ENCODE measurements at regions not wholly inside any gene's neighbourhood (a gene's known extent, or its start where the extent isn't known, plus 50 kb on each side); places are given as distances from the start of the nearest gene placed in this dataset.

DNA sequence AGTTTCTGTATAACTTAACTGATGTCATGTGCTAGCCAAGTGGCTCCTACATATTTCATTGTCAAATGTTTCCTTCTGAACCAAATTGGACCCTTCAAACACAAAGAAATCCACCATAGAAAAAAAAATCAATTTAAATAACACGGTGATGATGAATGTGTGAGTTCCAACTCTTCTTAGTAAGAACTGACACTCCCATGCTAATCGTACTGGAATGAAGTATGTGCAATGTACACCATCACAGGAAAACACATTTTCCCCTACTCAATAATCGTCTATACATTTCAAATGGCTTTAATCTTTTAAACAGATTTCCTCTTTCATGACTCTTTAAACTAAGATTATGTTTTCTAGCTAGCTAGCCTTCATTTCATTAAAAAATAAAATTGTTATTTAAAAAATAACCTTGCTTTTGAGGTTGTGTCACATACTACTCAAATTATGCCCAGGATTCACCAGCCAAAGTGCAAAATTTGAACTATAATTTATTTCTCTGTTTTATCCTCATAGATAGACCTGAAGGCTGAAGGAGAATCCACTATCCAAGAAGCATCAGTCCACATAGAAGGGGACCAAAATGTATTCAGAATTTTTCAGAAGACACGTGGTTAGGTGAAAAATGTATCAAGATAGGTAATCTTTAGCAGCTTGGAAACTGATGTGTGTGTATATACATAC is 131.0 kb upstream of the ITGA1 start:
- Histone ChIP-seq H2AFZ (ENCODE audit: low read length) (0 out of 2 replicates have a peak overlapping the region, but pooled peaks have one; percentile 95), H3K23me2 (ENCODE audit: low read depth, low read length) (no peaks in the 10 kb centered on the region), H4K5ac (ENCODE audit: insufficient read length, low read depth, low read length) (no peak overlapping the region), H3K18ac (ENCODE audit: extremely low read depth, low read length) (no peak overlapping the region), H2BK12ac (ENCODE audit: low read depth, low read length) (no peak overlapping the region), H4K20me1 (replicated peaks in 1 of 2; ENCODE audit: control insufficient read depth in 1 of 2, insufficient read depth in 2 of 2, low read length in 2 of 2) (no peaks in the 10 kb centered on the region), H2BK120ac (replicated peaks; ENCODE audit: low read depth, low read length) (no peak overlapping the region), H2BK5ac (ENCODE audit: low read depth, low read length) (no peak overlapping the region), H3K14ac (ENCODE audit: insufficient read length) (no peak overlapping the region), H2BK20ac (ENCODE audit: low read length) (no peak overlapping the region), H3K9ac (replicated peaks in 1 of 4; ENCODE audit: extremely low read depth in 1 of 4, low read depth in 3 of 4, low read length in 3 of 4) (no peak overlapping the region), H3K23ac (ENCODE audit: insufficient read length) (no peak overlapping the region), H3K4me1 (replicated peaks in 1 of 4; ENCODE audit: control insufficient read depth in 3 of 4, insufficient read depth in 4 of 4, low read length in 3 of 4) (no peaks in the 10 kb centered on the region), H2BK15ac (ENCODE audit: low read length) (no peak overlapping the region), H3K4ac (replicated peaks; ENCODE audit: insufficient read length, low read depth, low read length) (no peak overlapping the region), H3K79me1 (ENCODE audit: low read depth, low read length) (no peaks in the 10 kb centered on the region), H3K4me2 (ENCODE audit: insufficient read depth in 1 of 2, low read depth in 2 of 2, low read length in 2 of 2) (0 out of 4 replicates have a peak overlapping the region, but pooled peaks of 1 of the 2 experiments have one; percentile 16), H3K4me3 (ENCODE audit: extremely low read depth in 1 of 4, insufficient read depth in 2 of 4, low read depth in 3 of 4, low read length in 4 of 4) (no peak overlapping the region), H3K27ac (ENCODE audit: low read depth, low read length) (no peak overlapping the region), H3K27me3 (replicated peaks in 1 of 4; ENCODE audit: control insufficient read depth in 3 of 4, extremely low read depth in 1 of 4, insufficient read depth in 3 of 4, low read length in 3 of 4) (no peaks in the 10 kb centered on the region), H4K91ac (replicated peaks; ENCODE audit: insufficient read length, low read length) (no peak overlapping the region), H3K36me3 (ENCODE audit: control insufficient read depth in 2 of 4, insufficient read depth in 4 of 4, low read length in 3 of 4) (no peaks in the 10 kb centered on the region), H3K79me2 (ENCODE audit: control insufficient read depth in 1 of 2, insufficient read depth in 2 of 2, low read length in 2 of 2) (no peaks in the 10 kb centered on the region), H4K8ac (ENCODE audit: extremely low read depth, insufficient read depth, low read length) (no peak overlapping the region), H3K56ac (replicated peaks; ENCODE audit: insufficient read length, low read depth, low read length) (no peak overlapping the region), H2AK5ac (ENCODE audit: low read depth, low read length) (no peak overlapping the region), H3K9me3 (ENCODE audit: insufficient read depth in 2 of 2, low read depth in 1 of 2, low read length in 1 of 2) (no peaks in the 10 kb centered on the region)
- no peak for FAIRE-seq
- no peak for DNase-seq (ENCODE audit: low read depth in 1 of 2, low spot score in 2 of 2)
- ChIA-PET CTCF (ENCODE audit: partially characterized antibody) (interaction anchor here (0.6 to 1.5 kb wide), 4 partner anchors 9 to 1463 kb away, joined by 3 to 4 read pairs (median 3); no protein-coding TSS in a partner anchor), POLR2A (ENCODE audit: partially characterized antibody) (no interaction called here)
- WGBS, 2 experiments (ENCODE audit: extremely low coverage in 1 of 2, insufficient coverage in 1 of 2, insufficient read length in 1 of 2, insufficient replicate concordance in 2 of 2, low coverage in 1 of 2, low lambda C conversion rate in 2 of 2, missing lambda C conversion rate in 1 of 2) = 68% methylated on average over 4 of the region's 4 CpGs; no CpG with 5 or more reads in 1 of the 2 experiments
- TF ChIP-seq BRCA1 (IDR thresholded peaks at IDR 0.05; ENCODE audit: low read depth, low read length) (no peak), EZH2 (IDR thresholded peaks at IDR 0.05; ENCODE audit: low read depth, low read length, severe bottlenecking) (no peak), CBX5 (IDR thresholded peaks at IDR 0.05; ENCODE audit: low read depth, low read length) (no peak), CEBPB (IDR thresholded peaks at IDR 0.05; ENCODE audit: low read depth, low read length) (no peak), BCL11A (IDR thresholded peaks at IDR 0.05; ENCODE audit: low read depth in 2 of 2, low read length in 2 of 2) (no peak), CHD1 (IDR thresholded peaks at IDR 0.05; ENCODE audit: low read depth, low read length) (no peak), TBP (IDR thresholded peaks at IDR 0.05; ENCODE audit: low read depth, low read length) (no peak), SIN3A (conservative IDR thresholded peaks at IDR 0.05 in 1 of 2, IDR thresholded peaks at IDR 0.05 in 1 of 2; ENCODE audit: low read depth in 1 of 2, low read length in 2 of 2) (no peak), POLR2AphosphoS5 (IDR thresholded peaks at IDR 0.05; ENCODE audit: low read depth, low read length) (no peak), JUND (IDR thresholded peaks at IDR 0.05; ENCODE audit: low read length) (no peak), SP2 (IDR thresholded peaks at IDR 0.05; ENCODE audit: low read length) (no peak), RXRA (IDR thresholded peaks at IDR 0.05; ENCODE audit: insufficient read depth, low read depth, low read length) (no peak), PHF8 (conservative IDR thresholded peaks at IDR 0.05; ENCODE audit: low read depth, low read length) (no peak), ZNF274 (IDR thresholded peaks at IDR 0.05; ENCODE audit: borderline replicate concordance, extremely low read depth, low read length) (no peak)

Data from H1 (cell line).